ENCODE measurements at regions not wholly inside any gene's neighbourhood (a gene's known extent, or its start where the extent isn't known, plus 50 kb on each side); places are given as distances from the start of the nearest gene placed in this dataset.

GRCh38 chr16:85390511-85391174 lies 222.5 kb upstream of the GSE1 start:
- Histone ChIP-seq H3K4me3 (ENCODE audit: low read depth in 1 of 2, low read length in 2 of 2) (no peak overlapping the region), H3K36me3 (ENCODE audit: insufficient read depth, low read length) (no peaks in the 10 kb centered on the region), H3K4me1 (ENCODE audit: insufficient read depth, low read length) (peaks cover 5% of the 10 kb centered on the region; the same call in 1 of the 2 replicates), H3K4me2 (ENCODE audit: insufficient read depth, low read length) (no peak overlapping the region), H3K9ac (ENCODE audit: low read depth, low read length) (no peak overlapping the region), H3K27me3 (ENCODE audit: insufficient read depth, low read length, poor library complexity) (no peaks in the 10 kb centered on the region), H4K20me1 (ENCODE audit: insufficient read depth, low read length) (peaks cover 4% of the 10 kb centered on the region; the same call in 1 of the 2 replicates), H3K27ac (ENCODE audit: low read length) (no peak overlapping the region), H2AFZ (ENCODE audit: low read depth, low read length) (no peak overlapping the region), H3K9me3 (ENCODE audit: insufficient read depth, low read length, severe bottlenecking) (no peaks in the 10 kb centered on the region), H3K79me2 (ENCODE audit: insufficient read depth, low read length) (no peaks in the 10 kb centered on the region)
- DNase-seq (peak; percentile 16), ATAC-seq (ENCODE audit: insufficient read depth, low read depth) (no peak)
- no peak for TF ChIP-seq CTCF (IDR thresholded peaks at IDR 0.05; ENCODE audit: borderline replicate concordance, extremely low read depth, low read length, poor library complexity, severe bottlenecking)
- TF ChIP-seq EZH2 (IDR thresholded peaks at IDR 0.05; ENCODE audit: borderline replicate concordance, low read depth, low read length, severe bottlenecking) = no peak

GRCh38 chr16:85391175-85391707 lies 221.9 kb upstream of the GSE1 start:
- ATAC-seq (ENCODE audit: insufficient read depth, low read depth) = no peak
- TF ChIP-seq EZH2 (IDR thresholded peaks at IDR 0.05; ENCODE audit: borderline replicate concordance, low read depth, low read length, severe bottlenecking) (no peak), CTCF (IDR thresholded peaks at IDR 0.05; ENCODE audit: borderline replicate concordance, extremely low read depth, low read length, poor library complexity, severe bottlenecking) (no peak)
- Histone ChIP-seq H3K9me3 (ENCODE audit: insufficient read depth, low read length, severe bottlenecking) (no peaks in the 10 kb centered on the region), H4K20me1 (ENCODE audit: insufficient read depth, low read length) (peaks cover 4% of the 10 kb centered on the region; the same call in 1 of the 2 replicates), H3K27me3 (ENCODE audit: insufficient read depth, low read length, poor library complexity) (no peaks in the 10 kb centered on the region), H3K27ac (ENCODE audit: low read length) (no peak overlapping the region), H3K36me3 (ENCODE audit: insufficient read depth, low read length) (no peaks in the 10 kb centered on the region), H2AFZ (ENCODE audit: low read depth, low read length) (no peak overlapping the region), H3K4me3 (ENCODE audit: low read depth in 1 of 2, low read length in 2 of 2) (no peak overlapping the region), H3K9ac (ENCODE audit: low read depth, low read length) (no peak overlapping the region), H3K4me2 (ENCODE audit: insufficient read depth, low read length) (no peak overlapping the region), H3K4me1 (ENCODE audit: insufficient read depth, low read length) (peaks cover 9% of the 10 kb centered on the region), H3K79me2 (ENCODE audit: insufficient read depth, low read length) (no peaks in the 10 kb centered on the region)
- DNase-seq = no peak

- Histone ChIP-seq H4K20me1 (ENCODE audit: insufficient read depth, low read length) (peaks cover 4% of the 10 kb centered on the region; the same call in 1 of the 2 replicates), H3K79me2 (ENCODE audit: insufficient read depth, low read length) (no peaks in the 10 kb centered on the region), H3K9me3 (ENCODE audit: insufficient read depth, low read length, severe bottlenecking) (no peaks in the 10 kb centered on the region), H3K36me3 (ENCODE audit: insufficient read depth, low read length) (no peaks in the 10 kb centered on the region), H3K4me1 (ENCODE audit: insufficient read depth, low read length) (peaks cover 14% of the 10 kb centered on the region), H3K27me3 (ENCODE audit: insufficient read depth, low read length, poor library complexity) (no peaks in the 10 kb centered on the region), H3K4me3 (ENCODE audit: low read depth in 1 of 2, low read length in 2 of 2) (no peak overlapping the region), H2AFZ (ENCODE audit: low read depth, low read length) (no peak overlapping the region), H3K27ac (ENCODE audit: low read length) (no peak overlapping the region), H3K9ac (ENCODE audit: low read depth, low read length) (no peak overlapping the region), H3K4me2 (ENCODE audit: insufficient read depth, low read length) (no peak overlapping the region)
- TF ChIP-seq EZH2 (IDR thresholded peaks at IDR 0.05; ENCODE audit: borderline replicate concordance, low read depth, low read length, severe bottlenecking) = no peak
- no peak for TF ChIP-seq CTCF (IDR thresholded peaks at IDR 0.05; ENCODE audit: borderline replicate concordance, extremely low read depth, low read length, poor library complexity, severe bottlenecking)
- DNase-seq (peak; percentile 3), ATAC-seq (ENCODE audit: insufficient read depth, low read depth) (no peak)
These were observed 221.1 kb upstream of the GSE1 start for GRCh38 chr16:85391769-85392583.
